HCT116 (cell line): ENCODE measurements at regions not wholly inside any gene's neighbourhood (a gene's known extent, or its start where the extent isn't known, plus 50 kb on each side); places are given as distances from the start of the nearest gene placed in this dataset.

Experiments
- ATAC-seq: fragments of 200-7000 bp; cut with Tn5 transposase; 2 replicates; pipeline ENCODE4 v1.9.1; 2020; ENCODE audit warnings: mild to moderate bottlenecking, moderate library complexity
- BruUV-seq: library from RNA; stranded (reverse); fragments of 400-500 nt; replicated peaks from 2 replicates; lab custom pipeline; 2021; lab: Mats Ljungman, UMichigan
- CTCF ChIA-PET: fragments of 300-600 bp; sonication (Branson Sonifier 250); formaldehyde crosslinking; loops from one replicate; lab custom pipeline; 2021; ENCODE audit warnings: antibody characterized with exemption; lab: Charles Lee
- POLR2A ChIA-PET: fragments of 300-600, 350-600 bp; sonication (Branson Sonifier 250); formaldehyde crosslinking; loops from one replicate; lab custom pipeline; 2021; ENCODE audit warnings: antibody characterized with exemption; lab: Charles Lee
- RAD21 ChIA-PET, 2 experiments: fragments of 300-600 bp; sonication (Branson Sonifier 250); formaldehyde crosslinking; loops; one replicate each; lab custom pipeline; 2023; ENCODE audit warnings: low total read pairs in 2 of 2; ENCODE audit not compliant: uncharacterized antibody in 2 of 2, unreplicated experiment in 2 of 2, low non-redundant PET in 1 of 2; lab: Charles Lee
- DNase-seq: peaks from one replicate; pipeline ENCODE4 v3.0.0-alpha.2; 2010; ENCODE audit warnings: low read depth, low spot score
- H2AFZ ChIP-seq: fragments of 200-600 bp; shearing (Covaris generic), sonication (generic); 2 replicates; pipeline ENCODE4 v1.6.1; 2017; ENCODE audit warnings: low read depth, mixed run types, mixed read lengths, antibody characterized with exemption, low read length; ENCODE audit not compliant: poor library complexity, severe bottlenecking
- H3K27ac ChIP-seq: 2 replicates; pipeline ENCODE4 v1.5.1; 2012; ENCODE audit warnings: low read depth, low read length
- H3K27me3 ChIP-seq: fragments of 200-600 bp; sonication (generic); 2 replicates; pipeline ENCODE4 v1.6.1; 2016; ENCODE audit warnings: mixed run types, low read length, mixed read lengths; ENCODE audit not compliant: insufficient read depth
- H3K36me3 ChIP-seq, 2 experiments: fragments of 200-500 bp in 1 of 2; fragments of 200-600 bp in 1 of 2; sonication (Bioruptor generic) in 1 of 2; sonication (generic) in 1 of 2; 2 replicates each; pipeline versions ENCODE4 v1.5.1 to v1.6.1; 2014 to 2016; ENCODE audit warnings: low read length in 2 of 2, inconsistent platforms in 1 of 2, mixed read lengths in 1 of 2, mixed run types in 1 of 2; ENCODE audit not compliant: insufficient read depth in 2 of 2, control insufficient read depth in 1 of 2
- H3K4me1 ChIP-seq, 2 experiments: fragments of 200-600 bp in 1 of 2; sonication (generic) in 1 of 2; 2 replicates each; pipeline versions ENCODE4 v1.5.1 to v1.6.1; 2012 to 2017; ENCODE audit warnings: low read length in 2 of 2, inconsistent platforms in 1 of 2, mild to moderate bottlenecking in 1 of 2, mixed read lengths in 1 of 2, mixed run types in 1 of 2, moderate library complexity in 1 of 2; ENCODE audit not compliant: insufficient read depth in 2 of 2, control insufficient read depth in 1 of 2
- H3K4me2 ChIP-seq: fragments of 200-600 bp; sonication (generic); 2 replicates; pipeline ENCODE4 v1.6.1; 2017; ENCODE audit warnings: mixed run types, low read length, mixed read lengths
- H3K4me3 ChIP-seq, 2 experiments: fragments of 200-600 bp in 1 of 2; sonication (generic) in 1 of 2; replicated peaks in 1 of 2; 2 replicates each; pipeline ENCODE4 v1.5.1; 2011 to 2016; ENCODE audit warnings: low read length in 2 of 2, control low read depth in 1 of 2, low read depth in 1 of 2, mild to moderate bottlenecking in 1 of 2, mixed read lengths in 1 of 2, mixed run types in 1 of 2
- H3K79me2 ChIP-seq: fragments of 200-600 bp; sonication (generic); 2 replicates; pipeline ENCODE4 v1.6.1; 2017; ENCODE audit warnings: mild to moderate bottlenecking, mixed run types, low read length, moderate library complexity, mixed read lengths; ENCODE audit not compliant: insufficient read depth
- H3K9ac ChIP-seq: fragments of 200-600 bp; sonication (generic); 2 replicates; pipeline ENCODE4 v1.6.1; 2016; ENCODE audit warnings: low read length, mixed read lengths
- H3K9me2 ChIP-seq: fragments of 200-600 bp; sonication (generic), shearing (Covaris generic); 2 replicates; pipeline ENCODE4 v1.6.1; 2017; ENCODE audit warnings: mixed run types, mild to moderate bottlenecking, moderate library complexity; ENCODE audit not compliant: insufficient read depth
- H3K9me3 ChIP-seq, 2 experiments: fragments of 200-500 bp in 1 of 2; fragments of 200-600 bp in 1 of 2; sonication (Bioruptor generic) in 1 of 2; sonication (generic) in 1 of 2; 2 replicates each; pipeline ENCODE4 v1.6.1; 2014 to 2017; ENCODE audit warnings: low read length in 2 of 2, mixed read lengths in 2 of 2, inconsistent platforms in 1 of 2, low read depth in 1 of 2, mild to moderate bottlenecking in 1 of 2, mixed run types in 1 of 2, moderate library complexity in 1 of 2; ENCODE audit not compliant: control insufficient read depth in 1 of 2, insufficient read depth in 1 of 2
- H4K20me1 ChIP-seq: fragments of 200-600 bp; sonication (generic), shearing (Covaris generic); 2 replicates; pipeline ENCODE4 v1.6.1; 2017; ENCODE audit warnings: mixed run types, mild to moderate bottlenecking, moderate library complexity; ENCODE audit not compliant: insufficient read depth
- CEBPB ChIP-seq: IDR thresholded peaks from 2 replicates; pipeline ENCODE4 v1.6.1; 2012; ENCODE audit warnings: low read depth
- CTCF ChIP-seq, 3 experiments: fragments of 200-600 bp in 1 of 3; sonication (generic) in 1 of 3; IDR thresholded peaks in 2 of 3; conservative IDR thresholded peaks in 1 of 3; 2 replicates each; pipeline ENCODE4 v1.5.1; 2012 to 2017; ENCODE audit warnings: low read depth in 2 of 3, low read length in 2 of 3, antibody characterized with exemption in 1 of 3, borderline replicate concordance in 1 of 3, control low read depth in 1 of 3, mild to moderate bottlenecking in 1 of 3, mixed read lengths in 1 of 3, mixed run types in 1 of 3, moderate library complexity in 1 of 3; ENCODE audit not compliant: insufficient read depth in 1 of 3
- EGR1 ChIP-seq: IDR thresholded peaks from 2 replicates; pipeline ENCODE4 v1.6.1; 2012; ENCODE audit warnings: low read depth
- ELF1 ChIP-seq: IDR thresholded peaks from 2 replicates; pipeline ENCODE4 v1.6.1; 2012; ENCODE audit warnings: low read depth, borderline replicate concordance
- EZH2 ChIP-seq: fragments of 200-600 bp; sonication (generic); IDR thresholded peaks from 2 replicates; pipeline ENCODE4 v1.6.1; 2017; ENCODE audit warnings: antibody characterized with exemption, mixed run types
- EZH2phosphoT487 ChIP-seq: fragments of 200-600 bp; IDR thresholded peaks from 2 replicates; pipeline ENCODE4 v1.6.1; 2018; ENCODE audit warnings: antibody characterized with exemption, borderline replicate concordance
- FOSL1 ChIP-seq: IDR thresholded peaks from 2 replicates; pipeline ENCODE4 v1.6.1; 2012; ENCODE audit warnings: low read depth
- MAX ChIP-seq: IDR thresholded peaks from 2 replicates; pipeline ENCODE4 v1.6.1; 2012
- POLR2A ChIP-seq: IDR thresholded peaks from 2 replicates; pipeline ENCODE4 v1.7.0; 2011; ENCODE audit warnings: borderline replicate concordance; ENCODE audit not compliant: insufficient read depth, insufficient read length; ENCODE audit errors: extremely low read depth
- POLR2AphosphoS5 ChIP-seq: IDR thresholded peaks from 2 replicates; pipeline ENCODE4 v1.6.1; 2011; ENCODE audit warnings: mild to moderate bottlenecking, low read depth, low read length, moderate library complexity
- SIN3A ChIP-seq: IDR thresholded peaks from 2 replicates; pipeline ENCODE4 v1.6.1; 2012; ENCODE audit warnings: low read depth
- SP1 ChIP-seq: IDR thresholded peaks from 2 replicates; pipeline ENCODE4 v1.6.1; 2012; ENCODE audit warnings: low read depth
- SRF ChIP-seq: IDR thresholded peaks from 2 replicates; pipeline ENCODE4 v1.6.1; 2012; ENCODE audit warnings: low read depth
- TCF7L2 ChIP-seq: IDR thresholded peaks from 2 replicates; pipeline ENCODE4 v1.7.0; 2011; ENCODE audit warnings: borderline replicate concordance, inconsistent platforms; ENCODE audit not compliant: insufficient read depth, insufficient read length; ENCODE audit errors: extremely low read depth
- YY1 ChIP-seq: IDR thresholded peaks from 2 replicates; pipeline ENCODE4 v1.6.1; 2011; ENCODE audit warnings: low read length, low read depth, moderate library complexity, mild to moderate bottlenecking; ENCODE audit not compliant: insufficient replicate concordance; ENCODE audit errors: extremely low read depth
- ZBTB33 ChIP-seq: IDR thresholded peaks from 2 replicates; pipeline ENCODE4 v1.6.1; 2011; ENCODE audit warnings: mild to moderate bottlenecking, low read length, moderate library complexity; ENCODE audit not compliant: insufficient replicate concordance; ENCODE audit errors: extremely low read depth
- ZFX ChIP-seq: fragments of 450-650 bp; IDR thresholded peaks from 2 replicates; pipeline ENCODE4 v1.6.1; 2017
- ZNF274 ChIP-seq: fragments of 200-500 bp; sonication (Bioruptor generic); IDR thresholded peaks from 2 replicates; pipeline ENCODE4 v1.6.1; 2014; ENCODE audit warnings: mild to moderate bottlenecking, low read depth, low read length, inconsistent platforms
- intact Hi-C: fragments of 100-400 bp; cut with micrococcal nuclease; formaldehyde crosslinking; loops from 2 replicates; pipeline ENCODE4 v1.10.0; 2022
- TF ChIP-seq, protein P1 (sequence below): IDR thresholded peaks from 2 replicates; pipeline ENCODE4 v1.6.1; 2012
- TF ChIP-seq, protein P2 (sequence below): IDR thresholded peaks from 2 replicates; pipeline ENCODE4 v1.6.1; 2012; ENCODE audit warnings: low read depth

DNA sequence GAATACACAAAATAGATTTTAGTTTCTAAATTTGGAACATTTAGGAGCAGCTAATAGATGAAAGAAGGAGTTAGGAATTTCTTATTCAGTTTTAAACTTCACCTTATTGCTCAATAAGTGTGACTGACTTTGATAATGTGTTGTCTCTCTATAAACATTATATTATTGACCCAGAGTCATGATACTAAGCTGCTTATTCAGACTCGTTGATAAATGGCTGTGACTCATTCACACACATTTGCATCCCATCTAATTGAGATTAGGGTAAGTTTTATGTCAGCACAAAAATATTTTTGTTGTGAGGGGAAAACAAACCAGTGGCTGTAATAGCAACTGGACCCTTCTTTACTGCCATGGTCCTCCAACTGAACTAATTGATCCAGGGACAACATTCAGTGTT, 137.6 kb downstream of the GOLIM4 start:
- ChIA-PET CTCF (no interaction called here), POLR2A (no interaction called here), RAD21 (no interaction called here)
- no peak for DNase-seq
- no peaks in the 10 kb centered on the region for H4K20me1 ChIP-seq
- ATAC-seq = no peak
- H3K4me2 ChIP-seq = no peak overlapping the region
- no peak for TF ChIP-seq FOSL1
- no peak for TF ChIP-seq POLR2A
- no peak for TF ChIP-seq ELF1
- no peak for TF ChIP-seq EZH2phosphoT487
- no peak for TF ChIP-seq TCF7L2
- TF ChIP-seq SIN3A = no peak
- TF ChIP-seq MAX = no peak
- no peak for TF ChIP-seq ZNF274
- TF ChIP-seq SP1 = no peak
- no peak for TF ChIP-seq SRF
- TF ChIP-seq POLR2AphosphoS5 = no peak
- TF ChIP-seq CEBPB = no peak
- TF ChIP-seq YY1 = no peak
- TF ChIP-seq ZBTB33 = no peak
- TF ChIP-seq, protein P1, sequence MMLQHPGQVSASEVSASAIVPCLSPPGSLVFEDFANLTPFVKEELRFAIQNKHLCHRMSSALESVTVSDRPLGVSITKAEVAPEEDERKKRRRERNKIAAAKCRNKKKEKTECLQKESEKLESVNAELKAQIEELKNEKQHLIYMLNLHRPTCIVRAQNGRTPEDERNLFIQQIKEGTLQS = no peak
- TF ChIP-seq, protein P2, sequence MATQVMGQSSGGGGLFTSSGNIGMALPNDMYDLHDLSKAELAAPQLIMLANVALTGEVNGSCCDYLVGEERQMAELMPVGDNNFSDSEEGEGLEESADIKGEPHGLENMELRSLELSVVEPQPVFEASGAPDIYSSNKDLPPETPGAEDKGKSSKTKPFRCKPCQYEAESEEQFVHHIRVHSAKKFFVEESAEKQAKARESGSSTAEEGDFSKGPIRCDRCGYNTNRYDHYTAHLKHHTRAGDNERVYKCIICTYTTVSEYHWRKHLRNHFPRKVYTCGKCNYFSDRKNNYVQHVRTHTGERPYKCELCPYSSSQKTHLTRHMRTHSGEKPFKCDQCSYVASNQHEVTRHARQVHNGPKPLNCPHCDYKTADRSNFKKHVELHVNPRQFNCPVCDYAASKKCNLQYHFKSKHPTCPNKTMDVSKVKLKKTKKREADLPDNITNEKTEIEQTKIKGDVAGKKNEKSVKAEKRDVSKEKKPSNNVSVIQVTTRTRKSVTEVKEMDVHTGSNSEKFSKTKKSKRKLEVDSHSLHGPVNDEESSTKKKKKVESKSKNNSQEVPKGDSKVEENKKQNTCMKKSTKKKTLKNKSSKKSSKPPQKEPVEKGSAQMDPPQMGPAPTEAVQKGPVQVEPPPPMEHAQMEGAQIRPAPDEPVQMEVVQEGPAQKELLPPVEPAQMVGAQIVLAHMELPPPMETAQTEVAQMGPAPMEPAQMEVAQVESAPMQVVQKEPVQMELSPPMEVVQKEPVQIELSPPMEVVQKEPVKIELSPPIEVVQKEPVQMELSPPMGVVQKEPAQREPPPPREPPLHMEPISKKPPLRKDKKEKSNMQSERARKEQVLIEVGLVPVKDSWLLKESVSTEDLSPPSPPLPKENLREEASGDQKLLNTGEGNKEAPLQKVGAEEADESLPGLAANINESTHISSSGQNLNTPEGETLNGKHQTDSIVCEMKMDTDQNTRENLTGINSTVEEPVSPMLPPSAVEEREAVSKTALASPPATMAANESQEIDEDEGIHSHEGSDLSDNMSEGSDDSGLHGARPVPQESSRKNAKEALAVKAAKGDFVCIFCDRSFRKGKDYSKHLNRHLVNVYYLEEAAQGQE = no peak
- no peak for TF ChIP-seq EGR1
- no peak for TF ChIP-seq EZH2
- no peak for TF ChIP-seq ZFX
- no peak for TF ChIP-seq CTCF (IDR thresholded peaks at IDR 0.05 in 2 of 3, conservative IDR thresholded peaks at IDR 0.05 in 1 of 3; ENCODE audit: borderline replicate concordance in 1 of 3, insufficient read depth in 1 of 3, low read depth in 2 of 3, low read length in 2 of 3)
- no TSS peak for BruUV-seq
- no peaks in the 10 kb centered on the region for H3K79me2 ChIP-seq
- intact Hi-C loops = no loop called here
- no peak overlapping the region for H3K4me3 ChIP-seq
- H3K9ac ChIP-seq = no peak overlapping the region
- no peak overlapping the region for H2AFZ ChIP-seq
- H3K4me1 ChIP-seq = no peaks in the 10 kb centered on the region
- no peaks in the 10 kb centered on the region for H3K9me2 ChIP-seq
- no peaks in the 10 kb centered on the region for H3K27me3 ChIP-seq
- no peaks in the 10 kb centered on the region for H3K9me3 ChIP-seq
- H3K27ac ChIP-seq = no peak overlapping the region
- H3K36me3 ChIP-seq = no peaks in the 10 kb centered on the region
